Fibroblast of lung (primary cell): ENCODE measurements at regions not wholly inside any gene's neighbourhood (a gene's known extent, or its start where the extent isn't known, plus 50 kb on each side); places are given as distances from the start of the nearest gene placed in this dataset.
A peak's percentile ranks its signal among the peaks of the same experiment; 100 is the strongest.

ENCODE experiments used
- DNase-seq, 2 donors: peaks; one replicate each; pipeline versions ENCODE4 v3.0.0 to v3.0.0-alpha.2; 2010; ENCODE audit warnings: low read depth in 2 of 2
- H2AFZ ChIP-seq: 2 replicates; pipeline ENCODE4 v1.5.1; 2012; ENCODE audit warnings: low read length, control low read depth, inconsistent platforms
- H3K27ac ChIP-seq: 2 replicates; pipeline ENCODE4 v1.5.1; 2011; ENCODE audit warnings: low read length, control low read depth; ENCODE audit not compliant: insufficient read depth
- H3K27me3 ChIP-seq: 2 replicates; pipeline ENCODE4 v1.5.1; 2011; ENCODE audit warnings: mild to moderate bottlenecking, low read length; ENCODE audit not compliant: control insufficient read depth, insufficient read depth
- H3K36me3 ChIP-seq: 2 replicates; pipeline ENCODE4 v1.5.1; 2011; ENCODE audit warnings: low read length; ENCODE audit not compliant: control insufficient read depth, insufficient read depth
- H3K4me1 ChIP-seq: 2 replicates; pipeline ENCODE4 v1.5.1; 2011; ENCODE audit warnings: low read length; ENCODE audit not compliant: control insufficient read depth, insufficient read depth; ENCODE audit errors: extremely low read depth
- H3K4me2 ChIP-seq: 2 replicates; pipeline ENCODE4 v1.5.1; 2011; ENCODE audit warnings: low read length, control low read depth; ENCODE audit not compliant: insufficient read depth; ENCODE audit errors: extremely low read depth
- H3K4me3 ChIP-seq, 4 experiments: fragments of 200-600 bp in 1 of 4; sonication (generic) in 1 of 4; replicated peaks in 1 of 4; 2 replicates each; pipeline ENCODE4 v1.5.1; 2011 to 2016; ENCODE audit warnings: low read length in 4 of 4, low read depth in 3 of 4, mild to moderate bottlenecking in 3 of 4, control low read depth in 2 of 4, inconsistent platforms in 1 of 4, mixed read lengths in 1 of 4; ENCODE audit not compliant: insufficient read depth in 1 of 4; ENCODE audit errors: control extremely low read depth in 1 of 4
- H3K79me2 ChIP-seq: 2 replicates; pipeline ENCODE4 v1.5.1; 2012; ENCODE audit warnings: mild to moderate bottlenecking, low read length, inconsistent platforms; ENCODE audit not compliant: control insufficient read depth, insufficient read depth
- H3K9ac ChIP-seq: 2 replicates; pipeline ENCODE4 v1.5.1; 2011; ENCODE audit warnings: mild to moderate bottlenecking, low read length, control low read depth; ENCODE audit not compliant: insufficient read depth
- H3K9me3 ChIP-seq: 2 replicates; pipeline ENCODE4 v1.5.1; 2012; ENCODE audit warnings: low read depth, low read length; ENCODE audit not compliant: control insufficient read depth, insufficient read depth
- H4K20me1 ChIP-seq: 2 replicates; pipeline ENCODE4 v1.5.1; 2011; ENCODE audit warnings: low read length; ENCODE audit not compliant: control insufficient read depth, insufficient read depth; ENCODE audit errors: extremely low read depth
- CTCF ChIP-seq, 2 donors: IDR thresholded peaks in 1 of 2; conservative IDR thresholded peaks in 1 of 2; 1 replicate in 1 of 2; 2 replicates in 1 of 2; pipeline ENCODE4 v1.5.1; 2011 to 2012; ENCODE audit warnings: low read length in 2 of 2, control low read depth in 1 of 2, inconsistent platforms in 1 of 2, low read depth in 1 of 2, mild to moderate bottlenecking in 1 of 2
- EZH2 ChIP-seq: IDR thresholded peaks from 2 replicates; pipeline ENCODE4 v1.5.1; 2012; ENCODE audit warnings: low read length, control low read depth, mild to moderate bottlenecking; ENCODE audit errors: missing control alignments

- Histone ChIP-seq H2AFZ (no peak overlapping the region), H3K4me1 (no peaks in the 10 kb centered on the region), H3K79me2 (no peaks in the 10 kb centered on the region), H3K4me3 (no peak overlapping the region), H3K36me3 (no peaks in the 10 kb centered on the region), H3K9ac (no peak overlapping the region), H3K9me3 (no peaks in the 10 kb centered on the region), H3K4me2 (no peak overlapping the region), H3K27me3 (no peaks in the 10 kb centered on the region), H4K20me1 (no peaks in the 10 kb centered on the region), H3K27ac (no peak overlapping the region)
- TF ChIP-seq EZH2 (no peak), CTCF (conservative IDR thresholded peaks at IDR 0.05 in 1 of 2, IDR thresholded peaks at IDR 0.05 in 1 of 2; ENCODE audit: low read depth in 1 of 2, low read length in 2 of 2) (no peak)
- no peak for DNase-seq
Measured at GRCh38 chr10:91140995-91141549, 79.4 kb upstream of the PCGF5 start.

GRCh38 chr10:91144961-91145360 lies 75.5 kb upstream of the PCGF5 start:
- Histone ChIP-seq H3K9ac (no peak overlapping the region), H3K4me3 (no peak overlapping the region), H3K27ac (no peak overlapping the region), H3K27me3 (no peaks in the 10 kb centered on the region), H3K9me3 (no peaks in the 10 kb centered on the region), H4K20me1 (no peaks in the 10 kb centered on the region), H3K4me2 (no peak overlapping the region), H3K4me1 (no peaks in the 10 kb centered on the region), H2AFZ (no peak overlapping the region), H3K79me2 (no peaks in the 10 kb centered on the region), H3K36me3 (no peaks in the 10 kb centered on the region)
- no peak for TF ChIP-seq CTCF (conservative IDR thresholded peaks at IDR 0.05 in 1 of 2, IDR thresholded peaks at IDR 0.05 in 1 of 2; ENCODE audit: low read depth in 1 of 2, low read length in 2 of 2)
- TF ChIP-seq EZH2, result no peak
- DNase-seq, result peak; percentile 22 to 57

- Histone ChIP-seq H3K27ac (no peak overlapping the region), H3K4me2 (no peak overlapping the region), H3K9me3 (no peaks in the 10 kb centered on the region), H3K9ac (no peak overlapping the region), H2AFZ (no peak overlapping the region), H3K79me2 (no peaks in the 10 kb centered on the region), H4K20me1 (no peaks in the 10 kb centered on the region), H3K4me1 (no peaks in the 10 kb centered on the region), H3K36me3 (no peaks in the 10 kb centered on the region), H3K4me3 (no peak overlapping the region), H3K27me3 (no peaks in the 10 kb centered on the region)
- TF ChIP-seq CTCF (conservative IDR thresholded peaks at IDR 0.05 in 1 of 2, IDR thresholded peaks at IDR 0.05 in 1 of 2; ENCODE audit: low read depth in 1 of 2, low read length in 2 of 2) (no peak), EZH2 (no peak)
- no peak for DNase-seq
Measured at GRCh38 chr10:91146146-91146545, 74.3 kb upstream of the PCGF5 start.
